ENCODE measurements at regions not wholly inside any gene's neighbourhood (a gene's known extent, or its start where the extent isn't known, plus 50 kb on each side); places are given as distances from the start of the nearest gene placed in this dataset.
"Not testable (repeated sequence)": the region's sequence is repeated elsewhere in the genome, so short reads cannot be mapped to it uniquely, and the experiment has no call there.

DNA sequence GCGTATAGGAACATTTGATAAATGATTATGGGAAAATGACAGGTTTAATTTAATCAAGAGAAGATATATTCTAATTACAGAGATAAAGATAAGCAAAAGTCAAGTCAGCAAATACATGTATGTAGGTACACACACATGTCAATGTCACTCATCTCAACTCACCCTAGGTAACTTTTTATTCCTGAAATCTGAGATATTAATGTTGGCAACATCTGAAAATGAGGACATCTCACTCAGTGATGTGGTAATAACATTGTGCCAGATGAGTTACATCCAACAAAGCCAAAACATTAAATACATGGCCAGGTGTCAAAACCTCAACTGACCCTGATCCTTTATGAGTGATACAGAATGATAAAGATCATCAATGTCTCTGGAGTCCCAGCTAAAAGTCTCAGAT, 363.3 kb upstream of the F9 start:
- H3K9me3 ChIP-seq, result no peaks in the 10 kb centered on the region
- H3K4me1 ChIP-seq, result no peaks in the 10 kb centered on the region
- TF ChIP-seq, protein P1, sequence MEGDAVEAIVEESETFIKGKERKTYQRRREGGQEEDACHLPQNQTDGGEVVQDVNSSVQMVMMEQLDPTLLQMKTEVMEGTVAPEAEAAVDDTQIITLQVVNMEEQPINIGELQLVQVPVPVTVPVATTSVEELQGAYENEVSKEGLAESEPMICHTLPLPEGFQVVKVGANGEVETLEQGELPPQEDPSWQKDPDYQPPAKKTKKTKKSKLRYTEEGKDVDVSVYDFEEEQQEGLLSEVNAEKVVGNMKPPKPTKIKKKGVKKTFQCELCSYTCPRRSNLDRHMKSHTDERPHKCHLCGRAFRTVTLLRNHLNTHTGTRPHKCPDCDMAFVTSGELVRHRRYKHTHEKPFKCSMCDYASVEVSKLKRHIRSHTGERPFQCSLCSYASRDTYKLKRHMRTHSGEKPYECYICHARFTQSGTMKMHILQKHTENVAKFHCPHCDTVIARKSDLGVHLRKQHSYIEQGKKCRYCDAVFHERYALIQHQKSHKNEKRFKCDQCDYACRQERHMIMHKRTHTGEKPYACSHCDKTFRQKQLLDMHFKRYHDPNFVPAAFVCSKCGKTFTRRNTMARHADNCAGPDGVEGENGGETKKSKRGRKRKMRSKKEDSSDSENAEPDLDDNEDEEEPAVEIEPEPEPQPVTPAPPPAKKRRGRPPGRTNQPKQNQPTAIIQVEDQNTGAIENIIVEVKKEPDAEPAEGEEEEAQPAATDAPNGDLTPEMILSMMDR (IDR thresholded peaks at IDR 0.05; ENCODE audit: low read depth, low read length), result no peak
- H3K36me3 ChIP-seq, result no peaks in the 10 kb centered on the region
- no peak overlapping the region for H3K4me3 ChIP-seq (ENCODE audit: low read depth, low read length)
- H3K27me3 ChIP-seq, result no peaks in the 10 kb centered on the region
- no peak for DNase-seq

DNA sequence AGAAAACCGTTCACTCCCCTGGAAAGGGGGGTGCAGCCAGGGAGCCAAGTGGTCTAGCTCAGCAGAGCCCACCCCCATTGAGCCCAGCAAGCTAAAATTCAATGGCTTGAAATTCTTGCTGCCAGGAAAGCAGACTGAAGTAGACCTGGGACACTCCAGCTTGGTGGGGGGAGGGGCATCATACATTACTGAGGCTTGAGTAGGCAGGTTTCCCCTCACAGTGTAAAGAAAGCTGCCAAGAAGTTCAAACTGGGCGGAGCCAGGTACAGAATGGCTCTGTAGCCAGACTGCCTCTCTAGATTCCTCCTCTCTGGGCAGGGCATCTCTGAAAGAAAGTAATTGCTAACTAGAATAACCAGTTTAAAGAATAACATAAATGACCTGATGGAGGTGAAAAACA, 372.3 kb upstream of the F9 start:
- Histone ChIP-seq H3K27me3 (no peaks in the 10 kb centered on the region), H3K4me3 (ENCODE audit: low read depth, low read length) (no peak overlapping the region), H3K9me3 (no peaks in the 10 kb centered on the region), H3K36me3 (no peaks in the 10 kb centered on the region), H3K4me1 (no peaks in the 10 kb centered on the region)
- TF ChIP-seq, protein P1 (IDR thresholded peaks at IDR 0.05; ENCODE audit: low read depth, low read length), result no peak
- DNase-seq, result no peak

DNA sequence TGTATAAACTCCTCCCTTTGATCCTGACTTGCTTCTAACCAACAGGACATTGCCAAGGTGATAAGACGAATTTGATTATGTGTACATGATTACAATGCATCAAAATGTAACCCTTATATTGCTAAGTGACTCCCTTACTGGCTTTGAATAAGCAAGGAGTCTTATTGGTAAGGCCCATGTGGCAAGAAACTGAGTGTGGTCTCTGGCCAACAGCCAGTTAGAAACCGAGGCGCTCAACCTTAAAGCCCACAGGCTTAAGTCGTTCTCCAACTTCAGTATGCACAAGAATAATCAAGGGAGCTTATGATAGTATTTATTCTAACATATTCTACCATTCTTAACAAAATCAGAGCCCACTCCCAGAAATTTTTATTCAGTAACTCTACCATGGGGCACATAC, 374.2 kb upstream of the F9 start:
- Histone ChIP-seq H3K4me3 (ENCODE audit: low read depth, low read length) (no peak overlapping the region), H3K4me1 (no peaks in the 10 kb centered on the region), H3K36me3 (no peaks in the 10 kb centered on the region), H3K27me3 (no peaks in the 10 kb centered on the region), H3K9me3 (no peaks in the 10 kb centered on the region)
- no peak for DNase-seq
- TF ChIP-seq, protein P1 (IDR thresholded peaks at IDR 0.05; ENCODE audit: low read depth, low read length), result no peak

DNA sequence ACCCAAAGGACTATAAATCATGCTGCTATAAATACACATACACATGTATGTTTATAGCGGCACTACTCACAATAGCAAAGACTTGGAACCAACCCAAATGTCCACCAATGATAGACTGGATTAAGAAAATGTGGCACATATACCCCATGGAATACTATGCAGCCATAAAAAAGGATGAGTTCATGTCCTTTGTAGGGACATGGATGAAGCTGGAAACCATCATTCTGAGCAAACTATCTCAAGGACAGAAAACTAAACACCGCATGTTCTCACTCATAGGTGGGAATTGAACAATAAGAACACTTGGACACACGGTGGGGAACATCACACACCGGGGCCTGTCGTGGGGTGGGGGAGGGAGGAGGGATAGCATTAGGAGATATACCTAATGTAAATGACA, 383.9 kb upstream of the F9 start:
- not testable (repeated sequence) for DNase-seq; H3K9me3 ChIP-seq; H3K4me3 ChIP-seq (ENCODE audit: low read depth, low read length); H3K4me1 ChIP-seq; H3K36me3 ChIP-seq; H3K27me3 ChIP-seq

DNA sequence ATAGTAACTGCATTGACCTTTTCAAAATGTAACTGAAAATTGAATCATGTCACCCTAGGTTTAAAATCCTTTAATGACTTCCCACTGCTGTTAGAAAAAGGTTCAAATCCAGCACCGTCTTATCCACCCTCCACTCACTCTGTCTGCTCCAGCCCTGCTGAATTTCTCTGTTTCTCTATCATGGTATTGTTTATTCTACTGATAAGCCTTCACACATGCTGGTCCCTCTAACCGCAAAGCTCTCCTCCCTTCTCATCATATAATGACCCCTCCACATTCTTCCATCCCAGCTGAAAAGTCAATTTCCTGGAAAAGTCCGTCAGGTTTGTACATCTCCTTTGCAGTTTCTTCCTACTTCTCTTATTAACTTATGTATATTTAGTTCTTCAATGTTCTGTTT, 389.2 kb upstream of the F9 start:
- TF ChIP-seq, protein P1 (IDR thresholded peaks at IDR 0.05; ENCODE audit: low read depth, low read length), result no peak
- Histone ChIP-seq H3K4me3 (ENCODE audit: low read depth, low read length) (no peak overlapping the region), H3K36me3 (no peaks in the 10 kb centered on the region), H3K27me3 (no peaks in the 10 kb centered on the region), H3K9me3 (no peaks in the 10 kb centered on the region), H3K4me1 (no peaks in the 10 kb centered on the region)
- no peak for DNase-seq

DNA sequence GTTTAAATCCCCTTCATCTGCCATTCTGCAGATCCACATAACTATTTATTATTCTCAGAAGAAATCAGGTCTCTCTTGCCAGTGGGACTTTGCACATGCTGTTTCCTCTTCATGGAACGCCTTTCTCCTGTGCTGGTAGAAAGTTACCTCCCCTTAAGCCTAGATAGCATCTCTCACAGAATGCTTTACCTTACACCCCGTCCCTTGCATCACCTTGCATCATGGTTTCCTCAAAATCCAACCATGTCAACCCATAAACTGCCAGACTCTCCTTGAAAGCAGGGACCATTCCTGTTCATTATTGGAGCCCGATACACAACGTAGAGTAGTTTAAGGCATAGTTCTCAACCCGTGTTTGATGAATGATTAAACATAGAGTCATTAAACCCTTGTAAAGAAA, 396.2 kb upstream of the F9 start:
- TF ChIP-seq, protein P1 (IDR thresholded peaks at IDR 0.05; ENCODE audit: low read depth, low read length), result no peak
- Histone ChIP-seq H3K36me3 (no peaks in the 10 kb centered on the region), H3K4me1 (no peaks in the 10 kb centered on the region)

DNA sequence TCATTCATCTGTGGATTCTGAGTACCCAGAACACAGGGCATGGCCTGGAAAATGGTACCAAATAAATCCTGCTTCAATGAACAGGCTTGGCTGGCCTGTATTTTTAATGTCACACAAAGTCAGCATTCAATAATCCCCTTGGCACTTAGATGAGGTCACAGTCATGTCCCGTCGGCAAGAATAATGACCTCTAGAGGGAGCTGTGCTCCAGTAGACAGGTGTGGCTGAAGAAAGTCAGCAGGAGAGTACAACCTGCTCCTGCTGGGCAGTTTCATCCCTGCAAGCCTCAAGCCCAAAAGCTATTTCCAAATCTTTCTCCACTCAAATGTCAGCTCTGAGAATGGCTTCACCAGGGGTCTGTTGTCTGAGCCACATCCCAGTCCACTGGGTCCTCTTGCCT, 404.0 kb upstream of the F9 start:
- no peaks in the 10 kb centered on the region for H3K27me3 ChIP-seq
- H3K36me3 ChIP-seq, result no peaks in the 10 kb centered on the region
- H3K4me1 ChIP-seq, result no peaks in the 10 kb centered on the region
- no peak for DNase-seq
- H3K4me3 ChIP-seq (ENCODE audit: low read depth, low read length), result no peak overlapping the region
- TF ChIP-seq, protein P1 (IDR thresholded peaks at IDR 0.05; ENCODE audit: low read depth, low read length), result no peak; the same call in 1 of the 2 replicates
- H3K9me3 ChIP-seq, result no peaks in the 10 kb centered on the region

More for the DNA sequence above, 396.2 kb upstream of the F9 start:
- no peaks in the 10 kb centered on the region for H3K9me3 ChIP-seq
- H3K27me3 ChIP-seq, result no peaks in the 10 kb centered on the region
- no peak overlapping the region for H3K4me3 ChIP-seq (ENCODE audit: low read depth, low read length)
- DNase-seq, result no peak

Measured in BE2C (cell line).